Endodermal cell (in vitro differentiated cells): ENCODE measurements at regions not wholly inside any gene's neighbourhood (a gene's known extent, or its start where the extent isn't known, plus 50 kb on each side); places are given as distances from the start of the nearest gene placed in this dataset.

ENCODE experiments used
- DNase-seq: peaks from one replicate; pipeline ENCODE4 v3.0.0-alpha.2; 2017
- H3K27ac ChIP-seq: 2 replicates; pipeline ENCODE4 v1.5.1; 2013; ENCODE audit warnings: mild to moderate bottlenecking, low read depth, low read length, moderate library complexity
- H3K27me3 ChIP-seq: 2 replicates; pipeline ENCODE4 v1.6.1; 2013; ENCODE audit warnings: mild to moderate bottlenecking, low read length, moderate library complexity; ENCODE audit not compliant: insufficient read depth, control insufficient read depth, poor library complexity, severe bottlenecking
- H3K36me3 ChIP-seq: 2 replicates; pipeline ENCODE4 v1.7.0; 2013; ENCODE audit warnings: mild to moderate bottlenecking, low read length, moderate library complexity; ENCODE audit not compliant: control insufficient read depth, insufficient read depth
- H3K4me1 ChIP-seq: one replicate; pipeline ENCODE4 v1.7.0; 2013; ENCODE audit warnings: low read length; ENCODE audit not compliant: control insufficient read depth, insufficient read depth
- H3K4me3 ChIP-seq: 2 replicates; pipeline ENCODE4 v1.5.1; 2013; ENCODE audit warnings: mild to moderate bottlenecking, low read length, moderate library complexity
- H3K9ac ChIP-seq: 2 replicates; pipeline ENCODE4 v1.6.1; 2013; ENCODE audit warnings: mild to moderate bottlenecking, low read length, moderate library complexity; ENCODE audit not compliant: poor library complexity, severe bottlenecking; ENCODE audit errors: extremely low read depth
- H3K9me3 ChIP-seq: 2 replicates; pipeline ENCODE4 v1.6.1; 2013; ENCODE audit warnings: mild to moderate bottlenecking, low read length, moderate library complexity; ENCODE audit not compliant: control insufficient read depth
- H3K27ac Mint-ChIP-seq: 2 replicates; pipeline ENCODE4 v1.8.0; 2020; ENCODE audit warnings: mixed read lengths
- H3K27me3 Mint-ChIP-seq: 2 replicates; pipeline ENCODE4 v1.8.0; 2021; ENCODE audit warnings: mild to moderate bottlenecking, mixed read lengths; ENCODE audit not compliant: insufficient read depth
- H3K36me3 Mint-ChIP-seq: 2 replicates; pipeline ENCODE4 v1.8.0; 2020; ENCODE audit warnings: low read depth, mixed read lengths
- H3K4me1 Mint-ChIP-seq: 2 replicates; pipeline ENCODE4 v1.8.0; 2020; ENCODE audit warnings: mixed read lengths
- H3K4me3 Mint-ChIP-seq: 2 replicates; pipeline ENCODE4 v1.8.0; 2020; ENCODE audit warnings: mild to moderate bottlenecking, moderate library complexity, mixed read lengths
- H3K9me3 Mint-ChIP-seq: 2 replicates; pipeline ENCODE4 v1.8.0; 2020; ENCODE audit warnings: mild to moderate bottlenecking, mixed read lengths
- WGBS, 2 experiments: methylation state at CpG; one replicate each; pipeline versions ENCODE4 v1.1.5 to v1.1.7; 2013; ENCODE audit warnings: missing lambda C conversion rate in 2 of 2, mixed read lengths in 1 of 2; ENCODE audit not compliant: insufficient coverage in 1 of 2, insufficient read length in 1 of 2; 5-methylcytosine and 5-hydroxymethylcytosine counted together
- TF ChIP-seq, protein P1 (sequence below): fragments of 200-600 bp; sonication (generic); conservative IDR thresholded peaks from 2 replicates; pipeline ENCODE4 v1.5.0; 2021; ENCODE audit warnings: antibody characterized with exemption, mild to moderate bottlenecking

DNA sequence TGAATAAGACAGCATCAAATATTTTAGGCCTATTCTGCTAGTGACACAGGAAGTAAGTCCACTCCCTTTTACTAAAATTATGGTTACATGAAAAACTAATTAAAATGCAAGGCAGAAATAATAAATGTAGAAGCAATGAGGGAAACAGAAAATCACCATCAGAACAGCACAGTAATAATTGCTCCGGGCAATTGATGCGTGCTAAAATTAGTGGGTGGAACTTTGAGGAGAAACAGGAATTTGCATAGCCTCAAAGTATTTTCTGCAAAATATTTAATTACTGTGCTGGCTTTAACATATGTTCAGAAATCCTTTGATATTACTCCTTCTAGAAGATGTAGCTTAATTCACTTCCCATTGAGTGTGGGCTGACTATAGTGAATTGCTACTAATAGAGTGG is 654.3 kb upstream of the RAB6C start:
- H3K9me3 Mint-ChIP-seq = peaks cover 8% of the 10 kb centered on the region
- TF ChIP-seq, protein P1, sequence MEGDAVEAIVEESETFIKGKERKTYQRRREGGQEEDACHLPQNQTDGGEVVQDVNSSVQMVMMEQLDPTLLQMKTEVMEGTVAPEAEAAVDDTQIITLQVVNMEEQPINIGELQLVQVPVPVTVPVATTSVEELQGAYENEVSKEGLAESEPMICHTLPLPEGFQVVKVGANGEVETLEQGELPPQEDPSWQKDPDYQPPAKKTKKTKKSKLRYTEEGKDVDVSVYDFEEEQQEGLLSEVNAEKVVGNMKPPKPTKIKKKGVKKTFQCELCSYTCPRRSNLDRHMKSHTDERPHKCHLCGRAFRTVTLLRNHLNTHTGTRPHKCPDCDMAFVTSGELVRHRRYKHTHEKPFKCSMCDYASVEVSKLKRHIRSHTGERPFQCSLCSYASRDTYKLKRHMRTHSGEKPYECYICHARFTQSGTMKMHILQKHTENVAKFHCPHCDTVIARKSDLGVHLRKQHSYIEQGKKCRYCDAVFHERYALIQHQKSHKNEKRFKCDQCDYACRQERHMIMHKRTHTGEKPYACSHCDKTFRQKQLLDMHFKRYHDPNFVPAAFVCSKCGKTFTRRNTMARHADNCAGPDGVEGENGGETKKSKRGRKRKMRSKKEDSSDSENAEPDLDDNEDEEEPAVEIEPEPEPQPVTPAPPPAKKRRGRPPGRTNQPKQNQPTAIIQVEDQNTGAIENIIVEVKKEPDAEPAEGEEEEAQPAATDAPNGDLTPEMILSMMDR = no peak
- H3K27ac Mint-ChIP-seq = no peak overlapping the region
- DNase-seq = no peak
- H3K27me3 Mint-ChIP-seq = no peaks in the 10 kb centered on the region
- no peak overlapping the region for H3K4me3 Mint-ChIP-seq
- H3K4me3 ChIP-seq = no peak overlapping the region
- 88 to 94% methylated on average over 2 of the region's 2 CpGs for WGBS, 2 experiments
- no peak overlapping the region for H3K9ac ChIP-seq
- no peak overlapping the region for H3K27ac ChIP-seq
- H3K36me3 Mint-ChIP-seq = no peaks in the 10 kb centered on the region
- H3K36me3 ChIP-seq = no peaks in the 10 kb centered on the region
- H3K27me3 ChIP-seq = no peaks in the 10 kb centered on the region
- H3K9me3 ChIP-seq = no peaks in the 10 kb centered on the region
- H3K4me1 ChIP-seq = no peaks in the 10 kb centered on the region
- no peaks in the 10 kb centered on the region for H3K4me1 Mint-ChIP-seq

DNA sequence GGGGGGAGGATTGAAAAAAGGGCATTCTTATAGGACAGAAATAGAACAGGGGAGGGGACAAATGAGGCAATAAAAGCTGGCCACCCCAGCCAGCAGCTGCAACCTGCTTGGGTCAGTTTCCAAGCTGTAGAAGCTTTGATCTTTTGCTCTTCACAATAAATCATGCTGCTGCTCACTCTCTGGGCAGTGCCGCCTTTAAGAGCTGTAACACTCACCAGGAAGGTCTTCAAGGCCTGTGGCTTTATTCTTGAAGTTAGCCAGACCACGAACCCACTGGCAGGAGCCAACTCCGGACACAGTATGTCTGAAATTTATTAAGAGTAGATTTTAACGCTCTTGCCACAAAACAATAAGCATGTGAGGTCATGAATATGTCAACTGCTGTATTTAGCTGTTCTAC is 649.9 kb upstream of the RAB6C start:
- H3K4me1 ChIP-seq = no peaks in the 10 kb centered on the region
- Mint-ChIP-seq H3K9me3 (peaks cover 8% of the 10 kb centered on the region), H3K4me1 (no peaks in the 10 kb centered on the region), H3K4me3 (no peak overlapping the region), H3K27ac (no peak overlapping the region), H3K27me3 (no peaks in the 10 kb centered on the region), H3K36me3 (no peaks in the 10 kb centered on the region)
- no peak for DNase-seq
- H3K27me3 ChIP-seq = no peaks in the 10 kb centered on the region
- H3K4me3 ChIP-seq = no peak overlapping the region
- no peaks in the 10 kb centered on the region for H3K36me3 ChIP-seq
- H3K9ac ChIP-seq = no peak overlapping the region
- H3K27ac ChIP-seq = no peak overlapping the region
- no peaks in the 10 kb centered on the region for H3K9me3 ChIP-seq
- WGBS, 2 experiments = 89 to 90% methylated on average over 3 to 4 of the region's 4 CpGs
- TF ChIP-seq, protein P1 = no peak

DNA sequence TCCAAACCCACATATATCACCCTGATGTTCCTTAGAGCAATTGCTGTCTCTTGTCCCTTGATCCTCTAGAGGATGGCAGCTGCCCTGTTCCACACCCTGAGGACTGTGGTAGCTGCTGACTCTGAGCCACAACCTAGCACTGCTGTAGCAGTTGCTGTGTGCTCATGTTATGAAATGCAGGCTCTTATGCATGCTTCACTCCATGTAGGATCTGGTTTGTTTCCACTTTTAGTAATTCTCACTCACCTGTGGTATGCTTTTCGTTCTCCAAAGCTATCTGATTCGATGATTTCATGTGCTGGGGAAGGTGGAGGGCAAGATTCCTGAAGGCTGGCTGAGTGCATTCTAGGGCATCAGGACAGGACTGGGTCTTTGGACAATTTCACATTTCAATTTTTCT is 649.0 kb upstream of the RAB6C start:
- H3K36me3 Mint-ChIP-seq = no peaks in the 10 kb centered on the region
- H3K4me3 Mint-ChIP-seq = no peak overlapping the region
- H3K27me3 Mint-ChIP-seq = no peaks in the 10 kb centered on the region
- no peaks in the 10 kb centered on the region for H3K4me1 Mint-ChIP-seq
- Histone ChIP-seq H3K9me3 (no peaks in the 10 kb centered on the region), H3K9ac (no peak overlapping the region), H3K4me3 (no peak overlapping the region), H3K27ac (no peak overlapping the region), H3K36me3 (no peaks in the 10 kb centered on the region), H3K4me1 (no peaks in the 10 kb centered on the region), H3K27me3 (no peaks in the 10 kb centered on the region)
- H3K27ac Mint-ChIP-seq = no peak overlapping the region
- DNase-seq = no peak
- H3K9me3 Mint-ChIP-seq = peaks cover 8% of the 10 kb centered on the region
- WGBS, 2 experiments = 78% methylated on average over 2 of the region's 2 CpGs; no CpG with 5 or more reads in 1 of the 2 experiments
- TF ChIP-seq, protein P1 = no peak
